ENCODE measurements at regions not wholly inside any gene's neighbourhood (a gene's known extent, or its start where the extent isn't known, plus 50 kb on each side); places are given as distances from the start of the nearest gene placed in this dataset.

DNA sequence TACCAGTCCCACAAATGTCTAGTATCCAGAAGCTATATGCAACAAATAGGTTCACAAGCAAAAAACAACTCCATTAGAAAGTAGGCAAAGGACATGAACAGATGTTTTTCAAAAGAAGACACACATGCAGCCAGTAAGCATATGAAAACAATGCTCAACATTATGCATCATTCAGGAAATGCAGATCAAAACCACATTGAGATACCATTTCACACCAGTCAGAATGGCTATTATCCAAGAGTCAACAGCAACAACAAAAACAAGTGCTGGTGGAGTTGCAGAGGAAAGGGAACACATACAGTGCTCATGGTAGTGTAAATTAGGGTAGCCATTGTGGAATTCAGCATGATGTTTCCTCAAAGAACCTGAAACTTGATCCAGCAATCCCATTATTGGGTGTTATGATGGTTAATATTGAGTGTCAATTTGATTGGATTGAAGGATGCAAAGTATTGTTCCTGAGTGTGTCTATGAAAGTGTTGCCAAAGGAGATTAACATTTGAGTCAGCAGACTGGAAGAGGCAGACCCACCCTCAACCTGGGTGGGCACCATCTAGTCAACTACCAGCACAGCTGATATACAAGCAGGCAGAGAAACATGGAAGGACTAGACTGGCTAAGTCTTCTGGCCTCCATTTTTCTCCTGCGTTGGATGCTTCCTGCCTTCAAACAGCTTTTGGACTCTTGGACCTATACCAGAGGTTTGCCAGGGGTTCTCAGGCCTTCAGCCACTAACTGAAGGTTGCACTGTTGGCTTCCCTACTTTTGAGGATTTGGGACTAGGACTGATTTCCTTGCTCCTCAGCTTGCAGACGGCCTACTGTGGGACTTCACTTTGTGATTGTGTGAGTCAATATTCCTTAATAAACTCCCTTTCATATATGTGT is 218.4 kb upstream of the SEMA3D start:
- CTCF ChIA-PET: no interaction called here

DNA sequence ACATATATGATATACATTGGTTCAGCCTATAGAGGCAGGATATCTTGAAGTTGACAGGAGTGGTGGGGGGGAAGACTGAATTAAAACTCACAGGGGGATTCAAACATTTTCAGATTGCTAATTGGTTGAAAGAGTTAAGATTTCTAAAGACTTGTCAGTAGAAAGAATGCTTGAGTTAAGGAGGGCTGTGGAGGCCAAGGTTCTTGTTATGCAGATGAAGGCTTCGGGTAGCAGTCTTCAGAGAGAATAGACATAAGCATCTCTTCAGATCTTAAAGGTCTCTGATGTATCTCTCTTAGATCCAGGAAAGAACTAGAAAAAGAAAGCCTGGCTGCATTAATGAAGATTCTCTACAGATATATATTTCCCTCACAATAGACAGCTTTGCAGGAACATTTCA is 209.8 kb upstream of the SEMA3D start:
- Histone ChIP-seq H3K36me3 (ENCODE audit: insufficient read depth, low read length) (no peaks in the 10 kb centered on the region), H3K4me3 (ENCODE audit: low read length) (no peak overlapping the region), H3K27ac (ENCODE audit: low read depth, low read length) (no peak overlapping the region), H3K4me1 (ENCODE audit: insufficient read depth, low read length) (no peaks in the 10 kb centered on the region), H3K9me3 (ENCODE audit: low read length) (no peaks in the 10 kb centered on the region), H3K27me3 (ENCODE audit: insufficient read depth, low read length, poor library complexity, severe bottlenecking) (no peaks in the 10 kb centered on the region)
- Mint-ChIP-seq H3K4me3 (no peak overlapping the region), H3K27me3 (no peaks in the 10 kb centered on the region), H3K9me3 (peaks cover 0 to 22% (median 10%) of the 10 kb centered on the region in 5 donors), H3K36me3 (no peaks in the 10 kb centered on the region), H3K4me1 (no peaks in the 10 kb centered on the region), H3K27ac (no peak overlapping the region)
- ChIA-PET POLR2A (no interaction called here), CTCF (no interaction called here)
- no peak for DNase-seq

More for the DNA sequence above, 218.4 kb upstream of the SEMA3D start:
- Histone ChIP-seq H3K36me3 (ENCODE audit: insufficient read depth, low read length) (no peaks in the 10 kb centered on the region), H3K27me3 (ENCODE audit: insufficient read depth, low read length, poor library complexity, severe bottlenecking) (no peaks in the 10 kb centered on the region), H3K27ac (ENCODE audit: low read depth, low read length) (no peak overlapping the region), H3K4me3 (ENCODE audit: low read length) (no peak overlapping the region), H3K9me3 (ENCODE audit: low read length) (no peaks in the 10 kb centered on the region), H3K4me1 (ENCODE audit: insufficient read depth, low read length) (no peaks in the 10 kb centered on the region)
- no peaks in the 10 kb centered on the region for H3K27me3 Mint-ChIP-seq
- H3K4me1 Mint-ChIP-seq: no peaks in the 10 kb centered on the region
- no peak overlapping the region for H3K27ac Mint-ChIP-seq
- no peak overlapping the region for H3K4me3 Mint-ChIP-seq
- no peaks in the 10 kb centered on the region for H3K36me3 Mint-ChIP-seq
- peaks cover 0 to 7% (median 5%) of the 10 kb centered on the region in 5 donors for H3K9me3 Mint-ChIP-seq
- no peak for DNase-seq
- POLR2A ChIA-PET: no interaction called here

DNA sequence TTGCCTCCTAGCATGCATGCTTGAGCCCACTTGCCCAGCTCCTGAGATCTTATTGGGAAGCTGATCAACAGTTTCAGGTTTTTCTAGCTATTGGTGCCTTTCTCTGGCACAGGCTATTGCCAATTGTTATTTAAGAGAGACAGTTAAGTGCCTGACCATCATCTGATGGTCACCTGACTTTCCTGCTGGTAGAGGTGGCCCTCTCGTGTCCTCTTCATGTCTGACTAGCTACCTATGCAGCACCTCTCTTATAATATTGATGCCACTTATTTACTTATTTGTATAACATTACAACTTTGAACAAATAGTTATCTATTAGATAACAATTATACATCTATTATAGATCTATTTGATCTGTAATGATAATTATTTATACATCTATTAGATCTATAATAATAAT is 205.9 kb upstream of the SEMA3D start:
- Histone ChIP-seq H3K27ac (ENCODE audit: low read depth, low read length) (no peak overlapping the region), H3K27me3 (ENCODE audit: insufficient read depth, low read length, poor library complexity, severe bottlenecking) (no peaks in the 10 kb centered on the region), H3K36me3 (ENCODE audit: insufficient read depth, low read length) (no peaks in the 10 kb centered on the region), H3K4me1 (ENCODE audit: insufficient read depth, low read length) (no peaks in the 10 kb centered on the region), H3K9me3 (ENCODE audit: low read length) (no peaks in the 10 kb centered on the region), H3K4me3 (ENCODE audit: low read length) (no peak overlapping the region)
- ChIA-PET POLR2A (no interaction called here), CTCF (no interaction called here)
- Mint-ChIP-seq H3K27ac (no peak overlapping the region), H3K4me1 (no peaks in the 10 kb centered on the region), H3K9me3 (peaks cover 0 to 24% (median 10%) of the 10 kb centered on the region in 5 donors), H3K4me3 (no peak overlapping the region), H3K27me3 (no peaks in the 10 kb centered on the region), H3K36me3 (no peaks in the 10 kb centered on the region)
- no peak for DNase-seq

DNA sequence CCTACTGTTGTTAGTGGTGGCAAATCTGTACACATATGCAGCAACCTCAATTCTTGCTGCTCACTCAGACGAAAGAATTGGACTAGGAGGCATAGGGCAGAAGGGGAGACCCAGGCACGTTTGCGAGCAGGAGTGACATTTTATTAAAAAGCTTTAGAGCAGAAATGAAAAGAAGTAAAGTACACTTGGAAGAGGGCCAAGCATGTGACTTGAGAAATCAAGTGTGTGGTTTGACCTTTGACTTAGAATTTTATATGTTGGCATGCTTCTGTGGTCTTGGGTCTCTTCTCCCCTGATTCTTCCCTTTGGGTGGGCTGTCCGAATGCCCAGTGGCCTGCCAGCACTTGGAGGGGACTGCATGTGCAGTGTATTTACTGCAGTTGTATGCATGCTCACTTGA is 205.5 kb upstream of the SEMA3D start:
- Histone ChIP-seq H3K36me3 (ENCODE audit: insufficient read depth, low read length) (no peaks in the 10 kb centered on the region), H3K27ac (ENCODE audit: low read depth, low read length) (no peak overlapping the region), H3K27me3 (ENCODE audit: insufficient read depth, low read length, poor library complexity, severe bottlenecking) (no peaks in the 10 kb centered on the region), H3K9me3 (ENCODE audit: low read length) (no peaks in the 10 kb centered on the region), H3K4me3 (ENCODE audit: low read length) (no peak overlapping the region), H3K4me1 (ENCODE audit: insufficient read depth, low read length) (no peaks in the 10 kb centered on the region)
- POLR2A ChIA-PET: no interaction called here
- Mint-ChIP-seq H3K27ac (no peak overlapping the region), H3K27me3 (no peaks in the 10 kb centered on the region), H3K4me3 (no peak overlapping the region), H3K36me3 (no peaks in the 10 kb centered on the region), H3K4me1 (no peaks in the 10 kb centered on the region), H3K9me3 (peaks cover 0 to 24% (median 8%) of the 10 kb centered on the region in 5 donors)
- no peak for DNase-seq
- CTCF ChIA-PET: no interaction called here

DNA sequence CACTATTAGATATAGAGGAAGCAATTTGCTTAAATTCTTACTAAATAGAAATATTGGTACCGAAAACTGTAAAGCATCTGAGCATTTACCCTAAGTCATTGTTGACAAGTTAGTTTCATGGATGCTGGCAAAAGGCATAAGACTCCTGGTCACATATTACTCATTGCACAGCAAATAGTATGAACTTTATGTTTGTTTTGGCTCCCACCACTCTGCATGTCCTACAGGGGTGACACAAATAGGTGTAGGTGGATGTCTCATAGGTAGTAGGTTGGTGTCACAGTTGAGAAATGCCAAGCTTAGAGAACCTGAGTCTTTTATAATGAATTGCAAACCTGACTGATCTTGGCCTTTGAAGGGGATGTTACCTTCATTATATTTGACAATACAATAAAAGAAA is 199.6 kb upstream of the SEMA3D start:
- no peaks in the 10 kb centered on the region for H3K36me3 ChIP-seq (ENCODE audit: insufficient read depth, low read length)
- DNase-seq: no peak
- Mint-ChIP-seq H3K27ac (no peak overlapping the region), H3K4me1 (no peaks in the 10 kb centered on the region), H3K9me3 (peaks cover 2 to 16% (median 4%) of the 10 kb centered on the region in 5 donors), H3K27me3 (no peaks in the 10 kb centered on the region), H3K36me3 (peaks cover 0 to 1% (median 0%) of the 10 kb centered on the region in 3 donors), H3K4me3 (no peak overlapping the region)
- H3K27ac ChIP-seq (ENCODE audit: low read depth, low read length): no peak overlapping the region
- H3K4me1 ChIP-seq (ENCODE audit: insufficient read depth, low read length): no peaks in the 10 kb centered on the region
- H3K4me3 ChIP-seq (ENCODE audit: low read length): no peak overlapping the region
- ChIA-PET POLR2A (no interaction called here), CTCF (no interaction called here)
- no peaks in the 10 kb centered on the region for H3K27me3 ChIP-seq (ENCODE audit: insufficient read depth, low read length, poor library complexity, severe bottlenecking)
- no peaks in the 10 kb centered on the region for H3K9me3 ChIP-seq (ENCODE audit: low read length)

DNA sequence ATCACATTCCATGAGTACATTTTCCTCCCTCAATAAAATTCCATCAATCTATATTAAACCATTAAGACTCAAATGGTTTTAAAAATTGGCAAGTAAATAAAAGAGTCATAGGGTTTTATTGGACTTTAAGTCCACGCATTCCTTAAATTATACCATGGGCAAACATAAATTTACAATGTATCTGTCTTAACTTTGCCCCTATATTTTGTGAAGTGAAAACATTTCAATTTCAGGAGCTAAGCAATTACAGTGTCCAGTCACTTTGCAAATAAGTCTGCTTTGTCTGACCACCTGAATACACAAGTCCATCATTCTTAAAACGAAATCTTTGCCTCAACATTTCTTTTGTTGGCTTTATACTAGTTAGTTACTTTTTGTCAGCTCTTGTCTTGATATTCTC is 197.5 kb upstream of the SEMA3D start:
- no peak overlapping the region for H3K4me3 ChIP-seq (ENCODE audit: low read length)
- H3K4me1 Mint-ChIP-seq: no peaks in the 10 kb centered on the region
- no peak overlapping the region for H3K27ac ChIP-seq (ENCODE audit: low read depth, low read length)
- DNase-seq: no peak
- H3K27me3 Mint-ChIP-seq: no peaks in the 10 kb centered on the region
- H3K36me3 Mint-ChIP-seq: peaks cover 0 to 1% (median 0%) of the 10 kb centered on the region in 3 donors
- H3K36me3 ChIP-seq (ENCODE audit: insufficient read depth, low read length): no peaks in the 10 kb centered on the region
- H3K27me3 ChIP-seq (ENCODE audit: insufficient read depth, low read length, poor library complexity, severe bottlenecking): no peaks in the 10 kb centered on the region
- ChIA-PET CTCF (no interaction called here), POLR2A (no interaction called here)
- H3K27ac Mint-ChIP-seq: no peak overlapping the region
- H3K4me1 ChIP-seq (ENCODE audit: insufficient read depth, low read length): no peaks in the 10 kb centered on the region
- H3K9me3 Mint-ChIP-seq: peaks cover 4 to 17% (median 7%) of the 10 kb centered on the region in 5 donors
- H3K9me3 ChIP-seq (ENCODE audit: low read length): no peaks in the 10 kb centered on the region
- no peak overlapping the region for H3K4me3 Mint-ChIP-seq

DNA sequence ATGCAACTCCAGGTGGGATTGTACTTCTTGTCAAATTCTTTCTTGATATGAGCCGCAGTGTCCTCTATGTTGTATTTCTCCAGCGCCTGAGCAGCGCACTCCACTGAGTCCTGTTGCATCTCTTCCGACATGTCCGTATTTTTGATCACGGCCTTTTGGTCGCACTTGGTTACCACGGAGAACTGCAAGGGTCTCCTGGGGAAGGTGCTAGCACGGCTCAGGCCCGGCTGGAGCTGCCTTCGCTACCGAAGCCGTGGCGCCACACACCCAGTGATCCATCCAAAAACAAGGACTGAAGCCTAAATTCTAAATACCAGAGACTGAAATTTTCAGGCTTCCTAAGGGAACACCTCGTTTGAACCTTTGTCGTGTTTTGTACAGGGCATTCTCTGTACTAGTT is 194.4 kb upstream of the SEMA3D start:
- Mint-ChIP-seq H3K9me3 (peaks cover 8 to 19% (median 11%) of the 10 kb centered on the region in 5 donors), H3K27me3 (no peaks in the 10 kb centered on the region), H3K4me1 (no peaks in the 10 kb centered on the region), H3K27ac (no peak overlapping the region), H3K4me3 (no peak overlapping the region), H3K36me3 (peaks cover 0 to 1% (median 0%) of the 10 kb centered on the region in 3 donors)
- no peaks in the 10 kb centered on the region for H3K4me1 ChIP-seq (ENCODE audit: insufficient read depth, low read length)
- CTCF ChIA-PET: no interaction called here
- H3K9me3 ChIP-seq (ENCODE audit: low read length): no peaks in the 10 kb centered on the region
- no peak for DNase-seq
- POLR2A ChIA-PET: no interaction called here
- H3K36me3 ChIP-seq (ENCODE audit: insufficient read depth, low read length): no peaks in the 10 kb centered on the region
- no peak overlapping the region for H3K27ac ChIP-seq (ENCODE audit: low read depth, low read length)
- H3K27me3 ChIP-seq (ENCODE audit: insufficient read depth, low read length, poor library complexity, severe bottlenecking): no peaks in the 10 kb centered on the region
- no peak overlapping the region for H3K4me3 ChIP-seq (ENCODE audit: low read length)

DNA sequence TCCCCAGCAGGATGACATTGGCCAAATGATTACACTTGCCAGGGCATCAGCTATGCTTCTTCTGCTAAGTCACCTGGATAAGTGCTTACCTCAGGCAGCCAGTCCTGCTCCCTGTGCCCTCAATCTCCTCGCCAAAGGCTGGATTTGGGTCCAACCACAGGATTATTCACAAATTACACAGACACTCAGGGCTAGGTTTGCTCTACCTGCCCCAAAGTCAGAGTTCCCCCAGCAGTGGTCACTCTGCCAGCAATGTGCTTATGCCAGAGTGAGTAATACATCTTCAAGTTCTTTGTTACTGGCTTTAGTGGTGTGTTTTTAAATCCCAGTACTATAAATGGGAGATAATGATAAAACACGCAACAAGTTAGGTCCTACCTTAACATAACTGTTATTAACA is 189.7 kb upstream of the SEMA3D start:
- DNase-seq: no peak
- POLR2A ChIA-PET: no interaction called here
- CTCF ChIA-PET: no interaction called here
- no peaks in the 10 kb centered on the region for H3K9me3 ChIP-seq (ENCODE audit: low read length)
- Mint-ChIP-seq H3K9me3 (peaks cover 4 to 24% (median 9%) of the 10 kb centered on the region in 5 donors), H3K27me3 (no peaks in the 10 kb centered on the region), H3K36me3 (no peaks in the 10 kb centered on the region), H3K27ac (no peak overlapping the region), H3K4me3 (no peak overlapping the region), H3K4me1 (no peaks in the 10 kb centered on the region)
- no peaks in the 10 kb centered on the region for H3K27me3 ChIP-seq (ENCODE audit: insufficient read depth, low read length, poor library complexity, severe bottlenecking)
- H3K27ac ChIP-seq (ENCODE audit: low read depth, low read length): no peak overlapping the region
- no peaks in the 10 kb centered on the region for H3K36me3 ChIP-seq (ENCODE audit: insufficient read depth, low read length)
- no peak overlapping the region for H3K4me3 ChIP-seq (ENCODE audit: low read length)
- no peaks in the 10 kb centered on the region for H3K4me1 ChIP-seq (ENCODE audit: insufficient read depth, low read length)
